NCI-H524 (cell line): ENCODE measurements at regions not wholly inside any gene's neighbourhood (a gene's known extent, or its start where the extent isn't known, plus 50 kb on each side); places are given as distances from the start of the nearest gene placed in this dataset.
A peak's percentile ranks its signal among the peaks of the same experiment; 100 is the strongest.
"Not testable (repeated sequence)": the region's sequence is repeated elsewhere in the genome, so short reads cannot be mapped to it uniquely, and the experiment has no call there.

ENCODE experiments used
- DNase-seq, 2 experiments: peaks; one replicate each; lab custom pipeline; 2025; lab: John Stamatoyannopoulos, UW

DNA sequence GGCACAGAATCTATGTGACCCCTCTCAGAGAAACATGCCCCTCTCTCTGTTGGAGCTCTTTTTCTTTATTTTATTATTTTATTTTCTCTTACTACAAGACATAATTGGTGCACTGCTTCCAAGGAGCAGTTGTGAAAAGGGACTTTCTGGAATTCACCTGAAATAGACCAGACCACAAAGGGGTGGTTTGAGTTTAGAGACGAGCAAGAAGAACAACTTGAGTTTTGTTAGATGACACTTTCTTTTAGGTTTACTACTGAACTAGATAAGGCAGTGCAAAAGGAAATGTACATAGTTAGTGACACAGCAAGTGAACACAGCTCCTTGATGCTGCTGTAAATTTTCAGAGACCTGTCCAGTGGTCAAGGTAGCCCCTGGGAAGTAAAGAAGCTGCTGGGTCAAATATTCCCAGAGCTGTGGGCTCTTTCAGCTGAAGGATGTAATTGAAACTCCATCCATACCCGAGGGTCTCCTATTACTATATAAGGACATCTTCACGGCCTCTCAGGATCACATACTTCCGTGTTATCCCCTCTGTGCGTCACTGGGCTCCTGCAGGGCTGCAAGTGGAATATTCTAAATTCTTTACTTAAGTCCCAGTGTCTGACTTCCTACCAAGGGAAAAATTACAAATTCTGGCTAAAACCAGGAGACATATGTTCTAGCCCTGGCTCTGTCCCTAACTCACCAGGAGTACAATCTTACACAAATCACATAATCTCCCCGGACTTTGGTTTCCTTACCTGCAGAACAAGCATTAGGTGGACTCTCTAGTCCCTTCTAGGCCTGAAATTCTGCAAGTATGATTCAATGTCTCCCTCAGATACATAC, 69.1 kb upstream of the ADTRP start:
- DNase-seq = no peak

DNA sequence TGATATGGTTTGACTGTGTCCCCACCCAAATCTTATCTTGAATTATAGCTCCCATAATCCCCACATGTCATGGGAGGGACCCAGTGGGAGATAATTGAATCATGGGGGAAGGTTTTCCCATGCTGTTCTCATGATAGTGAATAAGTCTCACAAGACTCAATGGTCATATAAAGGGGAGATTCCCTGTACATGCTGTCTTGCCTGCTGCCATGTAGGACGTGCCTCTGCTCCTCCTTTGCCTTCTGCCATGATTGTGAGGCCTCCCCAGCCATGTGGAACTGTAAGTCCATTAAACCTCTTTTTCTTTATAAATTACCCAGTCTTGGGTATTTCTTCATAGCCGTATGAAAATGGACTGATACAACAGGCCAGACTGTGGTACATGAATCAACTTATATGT, 68.5 kb upstream of the ADTRP start:
- not testable (repeated sequence) for DNase-seq

DNA sequence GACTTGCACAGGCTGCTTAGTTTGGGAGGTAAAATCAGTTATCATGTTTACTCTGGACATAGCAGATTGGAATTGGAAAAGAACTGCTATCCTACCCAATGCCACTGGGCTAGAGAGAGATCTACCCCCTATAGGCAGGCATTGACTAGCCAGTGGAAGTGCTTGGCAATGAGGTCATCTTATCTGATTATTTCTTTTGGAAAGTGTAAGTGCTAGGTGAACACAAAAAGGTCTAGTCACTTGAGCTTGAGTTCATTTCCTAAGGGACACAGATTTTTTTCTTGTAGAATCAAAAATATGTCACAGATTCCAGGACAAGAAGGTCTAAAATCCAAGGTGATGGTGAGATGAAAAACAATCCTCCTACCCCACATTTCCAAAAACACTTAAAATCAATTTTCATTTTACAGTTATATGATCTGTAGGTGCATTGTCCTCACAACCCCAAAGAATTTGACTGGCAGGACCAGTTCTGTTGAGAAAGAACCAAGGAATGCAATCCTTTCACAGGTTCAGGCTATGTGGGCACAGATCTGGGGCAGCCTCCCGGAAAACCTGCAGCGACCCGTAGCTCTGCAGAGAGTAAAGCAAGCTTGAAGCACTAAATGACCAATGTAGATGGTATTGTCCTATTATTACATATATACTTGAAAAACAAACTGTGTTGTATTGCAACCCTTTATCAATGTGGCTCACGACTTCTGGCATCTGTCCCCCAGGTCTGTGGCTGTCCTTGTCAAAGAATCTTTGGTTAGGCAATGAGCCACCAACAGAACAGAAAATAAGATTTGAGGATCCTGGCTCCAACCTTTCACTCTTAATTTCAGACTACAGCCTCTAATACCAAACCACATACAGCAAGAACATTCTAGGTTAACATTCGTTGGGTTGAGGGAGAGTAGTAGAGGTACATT, 67.3 kb upstream of the ADTRP start:
- DNase-seq = no peak

DNA sequence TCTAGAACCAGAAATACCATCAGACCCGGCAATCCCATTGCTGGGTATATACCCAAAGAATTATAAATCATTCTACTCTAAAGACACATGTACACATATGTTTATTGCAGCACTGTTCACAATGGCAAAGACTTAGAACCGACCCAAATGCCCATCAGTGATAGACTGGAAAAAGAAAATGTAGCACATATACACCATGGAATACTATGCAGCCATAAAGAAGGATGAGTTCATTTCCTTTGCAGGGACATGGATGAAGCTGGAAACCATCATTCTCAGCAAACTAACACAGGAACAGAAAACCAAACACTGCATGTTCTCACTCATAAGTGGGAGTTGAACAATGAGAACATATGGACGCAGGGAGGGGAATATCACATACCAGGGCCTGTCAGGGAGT, 64.2 kb upstream of the ADTRP start:
- not testable (repeated sequence) for DNase-seq

DNA sequence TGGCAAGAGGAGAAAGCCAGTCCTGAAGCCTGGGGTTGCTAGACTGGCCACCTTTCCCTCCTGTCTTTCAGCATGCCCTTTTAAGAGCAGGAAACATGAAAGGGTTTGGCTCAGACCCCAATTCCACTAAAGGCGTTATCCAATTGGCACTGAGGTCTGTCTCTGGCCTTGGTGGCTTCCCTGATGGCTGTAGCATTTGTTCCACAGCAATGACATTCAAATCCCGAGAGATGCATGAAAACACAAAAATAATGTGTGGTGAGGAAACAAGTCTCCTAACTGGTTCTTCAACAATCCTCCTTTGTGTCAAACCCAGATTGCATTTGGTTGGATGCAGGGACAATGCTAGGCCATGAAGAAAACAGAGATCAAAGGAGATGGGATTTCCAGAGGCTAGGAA, 56.5 kb upstream of the ADTRP start:
- no peak for DNase-seq

DNA sequence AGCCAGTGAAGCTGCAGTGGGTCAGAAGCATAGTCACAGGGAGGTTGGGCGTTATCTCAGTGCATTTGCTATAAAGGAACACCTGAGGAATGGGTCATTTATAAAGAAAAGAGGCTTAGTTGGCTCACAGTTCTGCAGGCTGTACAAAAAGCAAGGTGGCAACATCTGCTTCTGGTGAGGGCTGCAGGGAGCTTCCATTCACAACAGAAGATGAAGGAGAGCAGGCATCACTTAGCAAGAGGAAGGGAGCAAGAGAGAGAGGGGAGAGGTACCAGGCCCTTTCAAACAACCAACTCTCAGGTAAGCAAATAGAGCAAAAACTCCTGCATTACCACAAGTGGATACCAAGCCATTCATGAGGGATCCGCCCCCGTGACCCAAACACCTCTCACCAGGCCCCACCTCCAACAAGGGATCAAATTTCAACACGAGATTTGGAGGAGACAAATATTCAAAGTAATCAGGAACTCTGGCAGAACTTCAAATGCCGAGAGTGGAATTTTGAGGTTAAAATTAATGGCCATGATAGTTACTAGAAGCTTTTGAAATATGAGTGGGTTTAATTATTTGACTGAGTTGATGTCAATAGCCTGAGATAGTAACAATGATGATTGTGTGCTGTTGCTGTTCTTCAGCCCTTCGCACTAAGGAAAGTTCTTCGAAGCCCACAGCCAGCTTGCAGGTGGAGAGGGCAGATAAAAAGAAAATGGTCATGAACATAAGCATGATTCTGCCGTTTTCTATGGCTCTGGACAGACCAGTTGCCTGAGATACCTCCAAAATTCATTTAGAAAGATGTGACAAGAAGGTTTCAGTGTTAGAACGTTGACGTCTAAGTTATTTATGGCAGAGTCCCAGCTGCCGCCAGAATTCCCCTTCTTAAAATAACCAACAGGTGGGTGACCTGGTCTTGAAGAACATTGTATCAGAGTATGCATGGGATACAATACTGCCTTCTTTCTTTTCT, 55.3 kb upstream of the ADTRP start:
- DNase-seq = no peak

DNA sequence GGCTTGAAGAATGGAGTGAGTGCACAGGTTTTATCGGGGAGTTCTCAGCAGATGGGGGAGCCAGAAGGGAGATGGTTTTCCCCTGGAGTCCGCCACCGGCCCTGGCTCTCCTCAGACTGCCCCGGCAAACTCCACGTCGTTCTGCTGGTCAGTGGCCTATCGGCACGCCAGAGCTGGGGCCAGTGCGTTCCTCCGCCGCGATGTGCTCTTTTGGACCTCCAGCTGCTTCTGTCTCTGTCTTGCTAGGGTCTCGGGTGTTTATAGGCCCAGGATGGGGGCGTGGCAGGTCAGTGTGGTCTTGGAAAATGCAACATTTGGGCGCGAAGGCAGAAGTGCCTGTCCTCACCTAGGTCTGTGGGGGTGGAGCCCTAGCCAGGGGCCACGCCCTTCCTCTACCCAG, 53.0 kb upstream of the ADTRP start:
- no peak for DNase-seq

DNA sequence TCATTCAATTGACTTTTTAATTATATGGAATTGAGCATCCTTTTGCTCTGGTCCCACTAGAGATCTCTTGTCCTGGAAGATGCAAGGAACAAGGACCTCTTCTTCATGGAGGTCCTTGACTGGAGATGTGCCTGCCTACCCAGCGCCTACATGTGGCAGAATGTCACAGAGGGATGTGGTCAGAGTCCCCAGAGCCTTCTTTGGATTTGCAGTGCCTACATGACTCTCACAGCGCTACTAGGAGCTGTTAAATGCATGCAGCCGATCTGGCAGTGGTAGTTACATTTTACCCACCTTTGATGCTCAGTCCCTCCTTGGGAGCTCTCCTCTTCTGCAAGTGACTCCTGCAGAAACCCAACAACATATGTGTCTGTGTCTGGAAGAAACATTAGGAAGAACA, 51.9 kb upstream of the ADTRP start:
- no peak for DNase-seq

DNA sequence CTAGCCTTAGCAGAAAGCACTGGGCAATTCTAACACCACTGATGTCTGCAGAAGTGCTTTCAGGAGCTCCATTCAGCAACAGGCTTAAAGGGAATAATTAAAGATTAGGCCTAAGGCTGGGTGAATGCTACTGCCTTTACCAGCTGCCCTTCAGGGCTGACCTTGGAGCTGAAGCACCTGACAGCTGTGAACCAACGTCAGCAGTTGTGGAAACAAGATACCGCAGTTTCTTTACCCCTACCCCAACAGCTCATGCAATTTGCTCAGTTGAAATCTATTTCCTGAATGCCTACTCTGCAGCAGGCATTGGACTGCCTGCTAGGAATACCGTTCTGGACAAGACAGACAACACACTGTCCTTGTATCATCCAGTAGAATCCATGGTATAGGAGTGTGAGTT, 51.5 kb upstream of the ADTRP start:
- peak; percentile 8 to 79 for DNase-seq

DNA sequence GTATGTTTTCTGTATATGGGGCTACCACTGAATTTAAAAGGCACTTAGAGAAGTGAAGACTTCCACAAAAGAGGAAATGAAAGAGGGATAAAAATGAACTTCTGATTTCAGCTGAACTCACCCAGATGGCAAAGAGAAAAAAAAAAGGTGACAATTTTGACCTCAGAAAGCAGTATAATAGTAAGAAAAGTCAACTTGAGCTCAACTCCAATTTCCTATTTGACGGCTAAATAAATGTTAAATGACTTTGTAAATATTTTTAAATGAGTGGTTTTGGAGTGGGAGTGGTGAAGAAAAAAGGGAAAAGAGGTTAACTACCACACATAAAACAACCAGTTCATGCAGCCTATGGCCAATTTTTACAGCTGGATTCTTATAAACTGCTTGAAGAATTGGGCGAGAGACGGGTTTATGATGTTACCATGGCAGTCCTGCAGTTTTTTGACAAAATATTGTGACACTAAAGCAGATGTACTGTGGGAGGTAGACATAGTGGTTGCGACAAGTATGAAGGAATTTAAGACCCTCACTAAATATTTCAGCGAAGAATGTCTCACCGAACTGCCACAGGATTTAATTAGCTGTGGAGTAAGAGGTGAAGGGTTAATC, 49.8 kb upstream of the ADTRP start:
- DNase-seq = no peak
